Ascending aorta (tissue), 2 donors: ENCODE measurements at regions not wholly inside any gene's neighbourhood (a gene's known extent, or its start where the extent isn't known, plus 50 kb on each side); places are given as distances from the start of the nearest gene placed in this dataset.

Experiments used
- DNase-seq, 2 donors: peaks; one replicate each; pipeline ENCODE4 v3.0.0-alpha.2; 2019; ENCODE audit warnings: low spot score in 2 of 2
- H3K27ac ChIP-seq, 2 donors: fragments of 200-600 bp; sonication (generic); one replicate each; pipeline ENCODE4 v1.5.1; 2016 to 2017; ENCODE audit warnings: mild to moderate bottlenecking in 1 of 2
- H3K27me3 ChIP-seq: fragments of 200-600 bp; sonication (generic); one replicate; pipeline ENCODE4 v1.5.1; 2017
- H3K36me3 ChIP-seq, 2 donors: fragments of 200-600 bp; sonication (generic); one replicate each; pipeline ENCODE4 v1.5.1; 2016
- H3K4me1 ChIP-seq, 2 donors: fragments of 200-600 bp; sonication (generic); one replicate each; pipeline ENCODE4 v1.5.1; 2016 to 2017; ENCODE audit warnings: mild to moderate bottlenecking in 1 of 2
- H3K4me3 ChIP-seq, 2 donors: fragments of 200-600 bp; sonication (generic); one replicate each; pipeline ENCODE4 v1.5.1; 2016 to 2017; ENCODE audit warnings: mild to moderate bottlenecking in 1 of 2
- H3K9me3 ChIP-seq, 2 donors: fragments of 200-600 bp; sonication (generic); one replicate each; pipeline ENCODE4 v1.5.1; 2016
- CTCF ChIP-seq, 3 experiments: fragments of 200-600 bp in 2 of 3; fragments of 450-650 bp in 1 of 3; sonication (generic) in 2 of 3; IDR thresholded peaks; one replicate each; pipeline ENCODE4 v1.5.1; 2016 to 2019; ENCODE audit warnings: antibody characterized with exemption in 3 of 3, mild to moderate bottlenecking in 1 of 3, moderate library complexity in 1 of 3
- intact Hi-C: fragments of 100-400 bp; cut with DNase I; formaldehyde crosslinking; loops from one replicate; pipeline ENCODE4 v1.15.1; 2023

GRCh38 chr3:72398781-72399180 is 449.5 kb downstream of the SHQ1 start:
- H3K27ac ChIP-seq, result no peak overlapping the region
- no peak for DNase-seq
- intact Hi-C loops, result no loop called here
- H3K4me3 ChIP-seq, result no peak overlapping the region
- no peaks in the 10 kb centered on the region for H3K27me3 ChIP-seq
- peaks cover 4 to 6% of the 10 kb centered on the region in 2 donors for H3K4me1 ChIP-seq
- no peaks in the 10 kb centered on the region for H3K9me3 ChIP-seq
- no peak for TF ChIP-seq CTCF (IDR thresholded peaks at IDR 0.05)
- no peaks in the 10 kb centered on the region for H3K36me3 ChIP-seq

- TF ChIP-seq CTCF (IDR thresholded peaks at IDR 0.05), result no peak
- Histone ChIP-seq H3K4me3 (no peak overlapping the region), H3K27me3 (no peaks in the 10 kb centered on the region), H3K4me1 (peaks cover 0 to 4% of the 10 kb centered on the region in 2 donors), H3K36me3 (no peaks in the 10 kb centered on the region), H3K9me3 (no peaks in the 10 kb centered on the region), H3K27ac (no peak overlapping the region)
- DNase-seq, result no peak
- intact Hi-C loops, result no loop called here
Observed at GRCh38 chr3:72397586-72397985, 450.7 kb downstream of the SHQ1 start.

GRCh38 chr3:72396899-72397298 is 451.3 kb downstream of the SHQ1 start:
- H3K4me3 ChIP-seq, result no peak overlapping the region
- no peaks in the 10 kb centered on the region for H3K36me3 ChIP-seq
- TF ChIP-seq CTCF (IDR thresholded peaks at IDR 0.05), result no peak
- H3K4me1 ChIP-seq, result peaks cover 0 to 4% of the 10 kb centered on the region in 2 donors
- intact Hi-C loops, result no loop called here
- no peaks in the 10 kb centered on the region for H3K9me3 ChIP-seq
- DNase-seq, result no peak
- no peak overlapping the region for H3K27ac ChIP-seq
- no peaks in the 10 kb centered on the region for H3K27me3 ChIP-seq

GRCh38 chr3:72395776-72396311 is 452.4 kb downstream of the SHQ1 start:
- Histone ChIP-seq H3K27me3 (no peaks in the 10 kb centered on the region), H3K36me3 (no peaks in the 10 kb centered on the region), H3K27ac (no peak overlapping the region), H3K9me3 (no peaks in the 10 kb centered on the region), H3K4me1 (peaks cover 0 to 4% of the 10 kb centered on the region in 2 donors), H3K4me3 (no peak overlapping the region)
- no peak for DNase-seq
- no peak for TF ChIP-seq CTCF (IDR thresholded peaks at IDR 0.05)
- intact Hi-C loops, result no loop called here

- intact Hi-C loops, result no loop called here
- no peak for DNase-seq
- Histone ChIP-seq H3K27ac (no peak overlapping the region), H3K9me3 (no peaks in the 10 kb centered on the region), H3K4me3 (no peak overlapping the region), H3K27me3 (no peaks in the 10 kb centered on the region), H3K36me3 (no peaks in the 10 kb centered on the region), H3K4me1 (peaks cover 0 to 4% of the 10 kb centered on the region in 2 donors)
- TF ChIP-seq CTCF (IDR thresholded peaks at IDR 0.05), result no peak
Observed at GRCh38 chr3:72393455-72393854, 454.8 kb downstream of the SHQ1 start.

GRCh38 chr3:72391659-72392058 is 456.6 kb downstream of the SHQ1 start:
- DNase-seq, result no peak
- no peak overlapping the region for H3K27ac ChIP-seq

More at GRCh38 chr3:72391659-72392058, 456.6 kb downstream of the SHQ1 start:
- H3K9me3 ChIP-seq, result no peaks in the 10 kb centered on the region
- H3K27me3 ChIP-seq, result no peaks in the 10 kb centered on the region
- no peak for TF ChIP-seq CTCF (IDR thresholded peaks at IDR 0.05)
- H3K36me3 ChIP-seq, result no peaks in the 10 kb centered on the region
- intact Hi-C loops, result no loop called here
- no peak overlapping the region for H3K4me3 ChIP-seq
- peaks cover 0 to 4% of the 10 kb centered on the region in 2 donors for H3K4me1 ChIP-seq
